ENCODE measurements at regions not wholly inside any gene's neighbourhood (a gene's known extent, or its start where the extent isn't known, plus 50 kb on each side); places are given as distances from the start of the nearest gene placed in this dataset.

DNA sequence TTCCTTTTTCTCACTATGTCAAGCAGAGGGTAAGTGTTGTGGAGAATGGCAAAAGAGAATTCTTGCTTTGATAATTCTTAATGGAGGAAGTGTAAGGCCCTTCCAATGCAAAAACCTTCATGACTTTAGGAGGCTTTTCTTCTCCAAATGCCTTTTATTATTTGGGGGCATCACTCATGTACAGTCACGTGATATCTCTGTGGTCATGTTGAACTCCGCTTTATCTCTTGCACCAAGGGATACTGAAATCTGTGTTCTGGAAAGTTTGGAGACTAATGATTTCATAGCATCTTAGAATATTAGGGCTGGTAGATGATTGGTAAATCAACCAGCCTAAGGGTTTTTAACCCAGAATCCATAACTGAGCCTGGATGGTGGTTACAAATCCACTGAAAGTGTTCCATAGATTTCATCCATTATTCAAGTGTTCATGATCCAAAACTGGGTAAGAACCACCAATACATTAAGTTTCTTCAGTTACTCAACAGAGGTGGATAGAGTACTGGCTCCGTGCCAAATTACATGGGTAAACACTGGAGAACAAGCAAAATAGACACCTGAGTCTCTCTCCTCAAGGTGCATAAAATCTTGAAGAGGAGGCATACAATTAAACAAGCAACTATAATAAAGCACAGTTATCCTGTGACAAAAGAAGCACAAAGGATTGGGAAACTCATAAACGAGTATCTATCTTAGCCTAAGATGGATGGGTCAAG lies 169.6 kb upstream of the EPHA4 start:
- FAIRE-seq, result no peak
- Histone ChIP-seq H2AFZ (ENCODE audit: low read length) (no peak overlapping the region), H2BK120ac (replicated peaks; ENCODE audit: low read depth, low read length) (no peak overlapping the region), H2AK5ac (ENCODE audit: low read depth, low read length) (no peak overlapping the region), H2BK5ac (ENCODE audit: low read depth, low read length) (no peak overlapping the region), H2BK15ac (ENCODE audit: low read length) (no peak overlapping the region), H3K4me1 (replicated peaks in 1 of 4; ENCODE audit: control insufficient read depth in 3 of 4, insufficient read depth in 4 of 4, low read length in 3 of 4) (no peaks in the 10 kb centered on the region), H3K56ac (replicated peaks; ENCODE audit: insufficient read length, low read depth, low read length) (no peak overlapping the region), H3K4me2 (ENCODE audit: insufficient read depth in 1 of 2, low read depth in 2 of 2, low read length in 2 of 2) (no peak overlapping the region), H4K8ac (ENCODE audit: extremely low read depth, insufficient read depth, low read length) (no peak overlapping the region), H2BK12ac (ENCODE audit: low read depth, low read length) (no peak overlapping the region), H3K27ac (ENCODE audit: low read depth, low read length) (no peak overlapping the region), H3K27me3 (replicated peaks in 1 of 4; ENCODE audit: control insufficient read depth in 3 of 4, extremely low read depth in 1 of 4, insufficient read depth in 3 of 4, low read length in 3 of 4) (no peaks in the 10 kb centered on the region), H3K79me2 (ENCODE audit: control insufficient read depth in 1 of 2, insufficient read depth in 2 of 2, low read length in 2 of 2) (no peaks in the 10 kb centered on the region), H2BK20ac (ENCODE audit: low read length) (no peak overlapping the region), H4K91ac (replicated peaks; ENCODE audit: insufficient read length, low read length) (no peak overlapping the region), H3K4ac (replicated peaks; ENCODE audit: insufficient read length, low read depth, low read length) (no peak overlapping the region), H3K23me2 (ENCODE audit: low read depth, low read length) (no peaks in the 10 kb centered on the region), H4K20me1 (replicated peaks in 1 of 2; ENCODE audit: control insufficient read depth in 1 of 2, insufficient read depth in 2 of 2, low read length in 2 of 2) (no peaks in the 10 kb centered on the region), H3K18ac (ENCODE audit: extremely low read depth, low read length) (no peak overlapping the region), H3K79me1 (ENCODE audit: low read depth, low read length) (no peaks in the 10 kb centered on the region), H4K5ac (ENCODE audit: insufficient read length, low read depth, low read length) (no peak overlapping the region), H3K4me3 (ENCODE audit: extremely low read depth in 1 of 4, insufficient read depth in 2 of 4, low read depth in 3 of 4, low read length in 4 of 4) (no peak overlapping the region), H3K9ac (replicated peaks in 1 of 4; ENCODE audit: extremely low read depth in 1 of 4, low read depth in 3 of 4, low read length in 3 of 4) (no peak overlapping the region), H3K14ac (ENCODE audit: insufficient read length) (no peak overlapping the region), H3K9me3 (ENCODE audit: insufficient read depth in 2 of 2, low read depth in 1 of 2, low read length in 1 of 2) (no peaks in the 10 kb centered on the region; a peak in 1 of 4 replicates), H3K36me3 (ENCODE audit: control insufficient read depth in 2 of 4, insufficient read depth in 4 of 4, low read length in 3 of 4) (peaks cover 0 to 2% (median 0%) of the 10 kb centered on the region in 4 experiments; a peak in 1 of 8 replicates), H3K23ac (ENCODE audit: insufficient read length) (no peak overlapping the region)
- ChIA-PET POLR2A (ENCODE audit: partially characterized antibody) (no interaction called here), CTCF (ENCODE audit: partially characterized antibody) (no interaction called here)
- TF ChIP-seq NRF1 (IDR thresholded peaks at IDR 0.05; ENCODE audit: low read depth, low read length) (no peak), POLR2AphosphoS5 (IDR thresholded peaks at IDR 0.05; ENCODE audit: low read depth, low read length) (no peak), TAF7 (optimal IDR thresholded peaks at IDR 0.05; ENCODE audit: borderline replicate concordance, low read depth, low read length) (no peak)
- no peak for DNase-seq (ENCODE audit: low read depth in 1 of 2, low spot score in 2 of 2)
- WGBS, 2 experiments (ENCODE audit: extremely low coverage in 1 of 2, insufficient coverage in 1 of 2, insufficient read length in 1 of 2, insufficient replicate concordance in 2 of 2, low coverage in 1 of 2, low lambda C conversion rate in 2 of 2, missing lambda C conversion rate in 1 of 2), result 93% methylated on average over 4 of the region's 4 CpGs; no CpG with 5 or more reads in 1 of the 2 experiments

Measured in H1 (cell line).